ENCODE measurements at regions not wholly inside any gene's neighbourhood (a gene's known extent, or its start where the extent isn't known, plus 50 kb on each side); places are given as distances from the start of the nearest gene placed in this dataset.

DNA sequence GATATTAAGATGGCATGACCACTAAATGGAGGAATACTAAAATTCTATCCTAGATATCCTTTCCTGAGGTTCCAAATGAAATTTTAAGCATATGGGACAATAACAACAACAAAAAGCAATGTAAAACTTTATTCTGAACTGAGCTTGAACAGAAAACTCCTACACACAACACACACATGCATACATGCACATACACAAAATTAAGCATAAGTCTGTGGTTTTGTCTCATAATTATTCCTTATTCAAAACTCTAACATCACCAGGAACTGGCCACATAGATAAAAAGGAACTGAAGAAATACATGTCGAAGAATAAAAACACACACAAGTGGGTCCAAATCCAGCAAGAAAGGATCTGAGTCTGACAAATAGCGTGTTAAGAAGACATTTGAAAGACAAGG, 168.0 kb downstream of the COX18 start:
- TF ChIP-seq CTCF (IDR thresholded peaks at IDR 0.05) = no peak
- no peak for TF ChIP-seq POLR2AphosphoS5 (IDR thresholded peaks at IDR 0.05)

Data from stomach (tissue), 4 donors.